Epithelial cell of esophagus (primary cell): ENCODE measurements at regions not wholly inside any gene's neighbourhood (a gene's known extent, or its start where the extent isn't known, plus 50 kb on each side); places are given as distances from the start of the nearest gene placed in this dataset.
A peak's percentile ranks its signal among the peaks of the same experiment; 100 is the strongest.

Experiments used
- DNase-seq: peaks from one replicate; pipeline ENCODE4 v3.0.0; 2010; ENCODE audit warnings: low read depth
- H3K4me3 ChIP-seq: 2 replicates; pipeline ENCODE4 v1.5.1; 2011; ENCODE audit warnings: mild to moderate bottlenecking, low read length, control low read depth
- TF ChIP-seq, protein P1 (sequence below): IDR thresholded peaks from 2 replicates; pipeline ENCODE4 v1.5.1; 2011; ENCODE audit warnings: low read depth, mild to moderate bottlenecking, low read length, control low read depth, inconsistent platforms; ENCODE audit not compliant: insufficient read depth; ENCODE audit errors: missing control alignments

DNA sequence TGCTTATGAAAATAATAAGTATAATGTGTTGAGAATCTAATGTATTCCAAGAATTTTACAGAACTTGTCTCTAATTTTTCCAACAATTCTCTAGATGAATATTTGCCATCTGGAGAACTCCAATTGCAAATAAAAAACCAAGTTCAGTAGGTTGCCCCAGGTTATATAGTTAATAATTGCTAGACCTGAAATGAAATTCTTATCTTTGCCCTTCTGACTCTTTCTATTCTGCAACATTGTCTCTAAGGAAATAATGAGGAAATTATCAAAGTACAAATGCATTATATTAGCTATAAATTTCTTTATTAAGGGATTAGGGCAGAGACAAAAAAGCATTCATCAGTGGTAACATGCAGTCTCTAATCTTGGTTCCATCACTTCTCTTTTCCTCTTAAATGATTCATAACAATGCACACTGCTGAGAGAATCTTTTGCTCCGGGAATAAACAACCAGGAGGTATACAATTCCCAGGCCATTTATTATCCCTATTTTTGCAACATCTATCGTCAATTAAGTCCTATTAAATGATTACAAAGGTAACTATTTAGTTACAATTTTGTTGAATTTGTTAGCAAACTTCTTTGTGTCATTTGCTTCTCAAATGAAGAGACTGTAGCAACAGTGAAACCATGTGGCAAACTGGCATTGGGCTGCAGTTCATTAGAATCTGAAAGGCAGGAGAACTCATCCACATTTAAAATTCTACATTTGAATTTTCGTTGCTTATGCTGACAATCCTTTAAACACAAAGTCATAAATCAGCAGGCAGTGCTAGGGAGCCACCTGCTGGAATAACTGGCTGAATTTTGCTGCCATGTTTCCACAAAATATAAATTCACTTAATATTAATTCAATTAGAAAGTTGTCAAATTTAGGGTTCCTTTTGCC lies 349.6 kb downstream of the KIF2B start:
- DNase-seq, result peak; percentile 55
- H3K4me3 ChIP-seq, result no peak overlapping the region
- TF ChIP-seq, protein P1, sequence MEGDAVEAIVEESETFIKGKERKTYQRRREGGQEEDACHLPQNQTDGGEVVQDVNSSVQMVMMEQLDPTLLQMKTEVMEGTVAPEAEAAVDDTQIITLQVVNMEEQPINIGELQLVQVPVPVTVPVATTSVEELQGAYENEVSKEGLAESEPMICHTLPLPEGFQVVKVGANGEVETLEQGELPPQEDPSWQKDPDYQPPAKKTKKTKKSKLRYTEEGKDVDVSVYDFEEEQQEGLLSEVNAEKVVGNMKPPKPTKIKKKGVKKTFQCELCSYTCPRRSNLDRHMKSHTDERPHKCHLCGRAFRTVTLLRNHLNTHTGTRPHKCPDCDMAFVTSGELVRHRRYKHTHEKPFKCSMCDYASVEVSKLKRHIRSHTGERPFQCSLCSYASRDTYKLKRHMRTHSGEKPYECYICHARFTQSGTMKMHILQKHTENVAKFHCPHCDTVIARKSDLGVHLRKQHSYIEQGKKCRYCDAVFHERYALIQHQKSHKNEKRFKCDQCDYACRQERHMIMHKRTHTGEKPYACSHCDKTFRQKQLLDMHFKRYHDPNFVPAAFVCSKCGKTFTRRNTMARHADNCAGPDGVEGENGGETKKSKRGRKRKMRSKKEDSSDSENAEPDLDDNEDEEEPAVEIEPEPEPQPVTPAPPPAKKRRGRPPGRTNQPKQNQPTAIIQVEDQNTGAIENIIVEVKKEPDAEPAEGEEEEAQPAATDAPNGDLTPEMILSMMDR, result peak; percentile 82

- peak; percentile 25 for DNase-seq
- TF ChIP-seq, protein P1, result no peak
- H3K4me3 ChIP-seq, result no peak overlapping the region
Observed at GRCh38 chr17:54172985-54173316, 350.2 kb downstream of the KIF2B start.

DNA sequence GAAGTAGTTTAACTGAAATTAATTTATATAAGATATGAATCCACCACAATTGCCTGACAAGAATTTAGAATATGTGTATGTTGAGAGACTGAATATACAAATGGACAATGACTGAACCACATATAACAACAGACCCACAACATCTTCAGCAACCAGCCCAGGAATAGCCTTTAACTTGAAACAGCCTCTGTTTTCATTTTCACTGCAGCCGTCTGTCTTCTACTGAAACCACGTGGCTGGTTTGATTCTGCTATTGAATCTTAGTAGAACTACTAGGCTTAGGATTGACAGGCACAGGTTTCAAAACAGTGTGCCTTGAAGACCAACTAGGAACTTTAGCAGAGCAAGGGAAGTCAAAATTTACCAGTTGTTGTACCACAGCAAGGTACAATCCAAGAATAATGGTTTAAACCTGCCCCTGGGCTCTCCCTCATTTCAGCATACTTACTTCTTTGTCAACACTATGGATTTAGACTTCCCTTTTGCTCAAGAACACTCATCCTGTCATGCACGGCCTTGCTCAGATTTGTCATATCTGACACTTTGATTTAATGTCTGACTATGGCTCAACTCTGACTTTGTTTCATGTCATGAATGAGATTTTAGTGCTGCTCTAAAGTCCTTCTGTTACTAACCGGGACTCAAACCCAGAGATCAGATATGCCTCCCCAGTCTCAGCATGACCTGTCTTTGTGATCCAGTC lies 355.0 kb downstream of the KIF2B start:
- TF ChIP-seq, protein P1, result no peak

DNA sequence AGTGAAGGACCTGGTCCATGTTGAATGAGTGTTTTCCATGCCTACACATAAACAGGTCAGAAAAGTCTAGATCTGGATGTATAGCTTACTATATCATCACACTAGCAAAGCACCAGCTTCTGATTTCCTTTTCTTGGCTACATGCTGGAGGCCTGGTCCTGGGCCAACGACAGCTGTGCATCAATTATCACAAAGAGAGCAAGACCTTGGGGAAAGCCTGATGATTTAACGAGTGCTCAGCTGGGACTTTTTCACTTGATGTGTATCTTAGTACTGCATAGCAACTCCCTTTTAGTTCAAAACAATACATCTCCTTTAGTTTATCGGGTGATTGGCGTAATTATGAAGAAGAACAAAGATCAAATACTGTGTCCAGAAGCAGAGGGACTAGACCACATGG lies 358.2 kb downstream of the KIF2B start:
- DNase-seq, result no peak
- TF ChIP-seq, protein P1, result no peak
- H3K4me3 ChIP-seq, result no peak overlapping the region

More for the DNA sequence above, 355.0 kb downstream of the KIF2B start:
- DNase-seq, result peak; percentile 5
- H3K4me3 ChIP-seq, result no peak overlapping the region

GRCh38 chr17:54191261-54191660 lies 368.5 kb downstream of the KIF2B start:
- no peak overlapping the region for H3K4me3 ChIP-seq
- TF ChIP-seq, protein P1, result no peak

GRCh38 chr17:54194268-54194667 lies 371.5 kb downstream of the KIF2B start:
- TF ChIP-seq, protein P1, result no peak
- H3K4me3 ChIP-seq, result no peak overlapping the region
- DNase-seq, result no peak

More at GRCh38 chr17:54191261-54191660, 368.5 kb downstream of the KIF2B start:
- no peak for DNase-seq
